ENCODE measurements at regions not wholly inside any gene's neighbourhood (a gene's known extent, or its start where the extent isn't known, plus 50 kb on each side); places are given as distances from the start of the nearest gene placed in this dataset.

GRCh38 chr1:117678246-117678977 is 72.6 kb downstream of the TENT5C start:
- no peak for DNase-seq (ENCODE audit: low spot score)

- DNase-seq (ENCODE audit: low spot score), result no peak
These were observed 73.5 kb downstream of the TENT5C start for GRCh38 chr1:117679299-117679698.

GRCh38 chr1:117679868-117680267 is 74.0 kb downstream of the TENT5C start:
- DNase-seq (ENCODE audit: low spot score), result no peak

- DNase-seq (ENCODE audit: low spot score), result no peak
These were observed 74.6 kb downstream of the TENT5C start for GRCh38 chr1:117680316-117681002.

- no peak for DNase-seq (ENCODE audit: low spot score)
These were observed 75.4 kb downstream of the TENT5C start for GRCh38 chr1:117681093-117681900.

GRCh38 chr1:117681901-117682250 is 76.0 kb downstream of the TENT5C start:
- no peak for DNase-seq (ENCODE audit: low spot score)

GRCh38 chr1:117682372-117682771 is 76.5 kb downstream of the TENT5C start:
- DNase-seq (ENCODE audit: low spot score), result no peak

- no peak for DNase-seq (ENCODE audit: low spot score)
These were observed 77.9 kb downstream of the TENT5C start for GRCh38 chr1:117683571-117684285.

GRCh38 chr1:117685936-117686806 is 80.3 kb downstream of the TENT5C start:
- DNase-seq (ENCODE audit: low spot score), result no peak

GRCh38 chr1:117686907-117687306 is 81.1 kb downstream of the TENT5C start:
- no peak for DNase-seq (ENCODE audit: low spot score)

GRCh38 chr1:117689997-117690625 is 84.3 kb downstream of the TENT5C start:
- no peak for DNase-seq (ENCODE audit: low spot score)

- DNase-seq (ENCODE audit: low spot score), result no peak
These were observed 86.1 kb downstream of the TENT5C start for GRCh38 chr1:117691942-117692341.

- DNase-seq (ENCODE audit: low spot score), result no peak
These were observed 88.7 kb downstream of the TENT5C start for GRCh38 chr1:117694543-117694942.

- no peak for DNase-seq (ENCODE audit: low spot score)
These were observed 90.1 kb downstream of the TENT5C start for GRCh38 chr1:117695796-117696490.

GRCh38 chr1:117696561-117696960 is 90.7 kb downstream of the TENT5C start:
- DNase-seq (ENCODE audit: low spot score), result no peak

GRCh38 chr1:117697220-117697781 is 91.5 kb downstream of the TENT5C start:
- no peak for DNase-seq (ENCODE audit: low spot score)

GRCh38 chr1:117698398-117699160 is 92.7 kb downstream of the TENT5C start:
- no peak for DNase-seq (ENCODE audit: low spot score)

- no peak for DNase-seq (ENCODE audit: low spot score)
These were observed 94.1 kb downstream of the TENT5C start for GRCh38 chr1:117699953-117700352.

- DNase-seq (ENCODE audit: low spot score), result no peak
These were observed 96.8 kb downstream of the TENT5C start for GRCh38 chr1:117702654-117703053.
